Neuronal stem cell (in vitro differentiated cells): ENCODE measurements at regions not wholly inside any gene's neighbourhood (a gene's known extent, or its start where the extent isn't known, plus 50 kb on each side); places are given as distances from the start of the nearest gene placed in this dataset.

Experiments
- DNase-seq: peaks from one replicate; pipeline ENCODE4 v3.0.0-alpha.2; 2013; ENCODE audit warnings: low spot score
- H2AFZ ChIP-seq: one replicate; pipeline ENCODE4 v1.6.1; 2013; ENCODE audit warnings: mild to moderate bottlenecking, low read length, inconsistent platforms
- H2AK5ac ChIP-seq: 2 replicates; pipeline ENCODE4 v1.6.1; 2013; ENCODE audit warnings: low read depth, mild to moderate bottlenecking, inconsistent platforms, low read length, moderate library complexity, mixed read lengths
- H2BK120ac ChIP-seq: 2 replicates; pipeline ENCODE4 v1.6.1; 2013; ENCODE audit warnings: low read depth, mild to moderate bottlenecking, inconsistent platforms, low read length, moderate library complexity, mixed read lengths
- H2BK12ac ChIP-seq: one replicate; pipeline ENCODE4 v1.6.1; 2013; ENCODE audit warnings: low read length, inconsistent platforms
- H2BK15ac ChIP-seq: 2 replicates; pipeline ENCODE4 v1.6.1; 2013; ENCODE audit warnings: mild to moderate bottlenecking, low read length, inconsistent platforms, mixed read lengths
- H2BK5ac ChIP-seq: one replicate; pipeline ENCODE4 v1.6.1; 2013; ENCODE audit warnings: inconsistent platforms, mild to moderate bottlenecking, low read length, moderate library complexity
- H3K14ac ChIP-seq: one replicate; pipeline ENCODE4 v1.6.1; 2013; ENCODE audit warnings: low read length, inconsistent platforms
- H3K18ac ChIP-seq: 2 replicates; pipeline ENCODE4 v1.6.1; 2013; ENCODE audit warnings: low read length, inconsistent platforms
- H3K23ac ChIP-seq: 2 replicates; pipeline ENCODE4 v1.6.1; 2013; ENCODE audit warnings: low read depth, mild to moderate bottlenecking, mixed read lengths, low read length, inconsistent platforms; ENCODE audit not compliant: poor library complexity
- H3K27ac ChIP-seq: replicated peaks from 3 replicates; pipeline ENCODE4 v1.5.1; 2013; ENCODE audit warnings: low read length, inconsistent platforms
- H3K27me3 ChIP-seq, 3 experiments: 2 replicates each; pipeline ENCODE4 v1.6.1; 2013; ENCODE audit warnings: low read length in 3 of 3, mild to moderate bottlenecking in 2 of 3, inconsistent platforms in 1 of 3, low read depth in 1 of 3, mixed read lengths in 1 of 3, moderate library complexity in 1 of 3; ENCODE audit not compliant: control insufficient read depth in 3 of 3, insufficient read depth in 3 of 3
- H3K36me3 ChIP-seq, 2 donors: replicated peaks in 1 of 2; 2 replicates each; pipeline ENCODE4 v1.6.1; 2013; ENCODE audit warnings: low read length in 2 of 2; ENCODE audit not compliant: control insufficient read depth in 2 of 2, insufficient read depth in 2 of 2
- H3K4ac ChIP-seq: 2 replicates; pipeline ENCODE4 v1.6.1; 2013; ENCODE audit warnings: inconsistent platforms, mild to moderate bottlenecking, low read length, moderate library complexity
- H3K4me1 ChIP-seq, 2 donors: 1 replicate in 1 of 2; 2 replicates in 1 of 2; pipeline ENCODE4 v1.6.1; 2013; ENCODE audit warnings: low read length in 2 of 2, low read depth in 1 of 2; ENCODE audit not compliant: control insufficient read depth in 2 of 2, insufficient read depth in 1 of 2
- H3K4me2 ChIP-seq: one replicate; pipeline ENCODE4 v1.6.1; 2013; ENCODE audit warnings: mild to moderate bottlenecking, low read length, inconsistent platforms; ENCODE audit not compliant: insufficient read depth, poor library complexity, severe bottlenecking
- H3K4me3 ChIP-seq, 2 donors: 2 replicates each; pipeline ENCODE4 v1.5.1; 2013; ENCODE audit warnings: low read length in 2 of 2, mild to moderate bottlenecking in 2 of 2, inconsistent platforms in 1 of 2, moderate library complexity in 1 of 2
- H3K79me1 ChIP-seq: one replicate; pipeline ENCODE4 v1.6.1; 2013; ENCODE audit warnings: low read depth, mild to moderate bottlenecking, inconsistent platforms, low read length, moderate library complexity
- H3K9ac ChIP-seq: one replicate; pipeline ENCODE4 v1.6.1; 2013; ENCODE audit warnings: mild to moderate bottlenecking, low read depth, low read length, inconsistent platforms; ENCODE audit not compliant: poor library complexity
- H3K9me3 ChIP-seq, 2 donors: replicated peaks in 1 of 2; 2 replicates each; pipeline versions ENCODE3 to v1.6.1; 2013; ENCODE audit warnings: low read length in 2 of 2, mild to moderate bottlenecking in 2 of 2, inconsistent platforms in 1 of 2, low read depth in 1 of 2, mixed read lengths in 1 of 2, moderate library complexity in 1 of 2; ENCODE audit not compliant: control insufficient read depth in 2 of 2, insufficient read depth in 1 of 2
- H4K8ac ChIP-seq: one replicate; pipeline ENCODE4 v1.6.1; 2013; ENCODE audit warnings: low read depth, mild to moderate bottlenecking, inconsistent platforms, low read length, moderate library complexity
- H4K91ac ChIP-seq: one replicate; pipeline ENCODE4 v1.6.1; 2013; ENCODE audit warnings: low read length, low read depth, mild to moderate bottlenecking, inconsistent platforms; ENCODE audit not compliant: poor library complexity
- WGBS, 2 donors: extraction: QIAGEN DNeasy Blood & Tissue Kit; methylation state at CpG; one replicate each; pipeline ENCODE4 v1.1.7; 2013; ENCODE audit warnings: missing lambda C conversion rate in 2 of 2, mixed read lengths in 1 of 2; ENCODE audit not compliant: insufficient read length in 2 of 2, insufficient replicate concordance in 1 of 2; ENCODE audit errors: extremely low coverage in 2 of 2; 5-methylcytosine and 5-hydroxymethylcytosine counted together

GRCh38 chr2:6228251-6228650 lies 536.1 kb downstream of the SOX11 start:
- Histone ChIP-seq H3K18ac (no peak overlapping the region), H2AFZ (no peak overlapping the region), H3K14ac (no peak overlapping the region), H2BK5ac (no peak overlapping the region), H3K36me3 (no peaks in the 10 kb centered on the region), H3K27me3 (no peaks in the 10 kb centered on the region), H3K79me1 (no peaks in the 10 kb centered on the region), H2BK120ac (no peak overlapping the region), H3K4me3 (no peak overlapping the region), H3K4ac (no peak overlapping the region), H4K91ac (no peak overlapping the region), H3K9me3 (no peaks in the 10 kb centered on the region), H3K23ac (no peak overlapping the region), H2BK15ac (no peak overlapping the region), H4K8ac (no peak overlapping the region), H3K9ac (no peak overlapping the region), H3K4me2 (no peak overlapping the region), H3K27ac (no peak overlapping the region), H2AK5ac (no peak overlapping the region), H3K4me1 (peaks cover 1 to 3% of the 10 kb centered on the region in 2 donors), H2BK12ac (no peak overlapping the region)
- no peak for DNase-seq
- WGBS, 2 donors, result no CpG with 5 or more reads among the region's 2 CpGs

- DNase-seq, result no peak
- no peaks in the 10 kb centered on the region for H3K27me3 ChIP-seq
- no peak overlapping the region for H3K4me3 ChIP-seq
- H3K4me2 ChIP-seq, result no peak overlapping the region
- no peak overlapping the region for H2AK5ac ChIP-seq
- no peak overlapping the region for H3K4ac ChIP-seq
- peaks cover 0 to 7% of the 10 kb centered on the region in 2 donors for H3K4me1 ChIP-seq
- no peak overlapping the region for H2BK12ac ChIP-seq
- no peak overlapping the region for H4K91ac ChIP-seq
- no peaks in the 10 kb centered on the region for H3K36me3 ChIP-seq
- no peak overlapping the region for H2BK15ac ChIP-seq
- no CpG with 5 or more reads among the region's 5 CpGs for WGBS, 2 donors
- no peak overlapping the region for H3K18ac ChIP-seq
- H3K23ac ChIP-seq, result no peak overlapping the region
- H3K79me1 ChIP-seq, result no peaks in the 10 kb centered on the region
- H2AFZ ChIP-seq, result no peak overlapping the region
- no peak overlapping the region for H3K27ac ChIP-seq
- no peak overlapping the region for H2BK5ac ChIP-seq
- H3K9ac ChIP-seq, result no peak overlapping the region
- no peak overlapping the region for H4K8ac ChIP-seq
- H3K14ac ChIP-seq, result no peak overlapping the region
- no peaks in the 10 kb centered on the region for H3K9me3 ChIP-seq
- no peak overlapping the region for H2BK120ac ChIP-seq
Measured at GRCh38 chr2:6231166-6231565, 539.0 kb downstream of the SOX11 start.

- Histone ChIP-seq H3K27ac (no peak overlapping the region), H3K36me3 (no peaks in the 10 kb centered on the region), H2BK15ac (no peak overlapping the region), H2BK5ac (no peak overlapping the region), H3K23ac (no peak overlapping the region), H3K4ac (no peak overlapping the region), H3K9me3 (peaks cover 0 to 10% of the 10 kb centered on the region in 2 donors), H3K18ac (no peak overlapping the region), H3K14ac (no peak overlapping the region), H3K27me3 (no peaks in the 10 kb centered on the region), H2AFZ (no peak overlapping the region), H3K4me2 (no peak overlapping the region), H3K79me1 (no peaks in the 10 kb centered on the region), H4K91ac (no peak overlapping the region), H2AK5ac (no peak overlapping the region), H3K9ac (no peak overlapping the region), H2BK12ac (no peak overlapping the region), H3K4me3 (no peak overlapping the region), H4K8ac (no peak overlapping the region), H2BK120ac (no peak overlapping the region), H3K4me1 (peaks cover 0 to 8% of the 10 kb centered on the region in 2 donors)
- WGBS, 2 donors, result no CpG with 5 or more reads among the region's 4 CpGs
- DNase-seq, result no peak
Measured at GRCh38 chr2:6233993-6234392, 541.8 kb downstream of the SOX11 start.

- WGBS, 2 donors, result no CpG with 5 or more reads among the region's 3 CpGs
- Histone ChIP-seq H3K4ac (no peak overlapping the region), H3K79me1 (no peaks in the 10 kb centered on the region), H3K14ac (no peak overlapping the region), H4K91ac (no peak overlapping the region), H3K9me3 (peaks cover 0 to 10% of the 10 kb centered on the region in 2 donors), H2AFZ (peak overlapping the region; percentile 38), H2AK5ac (no peak overlapping the region), H3K27ac (no peak overlapping the region), H3K23ac (no peak overlapping the region), H3K4me3 (no peak overlapping the region), H2BK120ac (no peak overlapping the region), H3K4me1 (peaks cover 0 to 8% of the 10 kb centered on the region in 2 donors), H3K27me3 (no peaks in the 10 kb centered on the region), H2BK12ac (no peak overlapping the region), H3K4me2 (no peak overlapping the region), H2BK5ac (no peak overlapping the region), H3K18ac (no peak overlapping the region), H4K8ac (no peak overlapping the region), H2BK15ac (no peak overlapping the region), H3K36me3 (no peaks in the 10 kb centered on the region), H3K9ac (no peak overlapping the region)
- DNase-seq, result no peak
Measured at GRCh38 chr2:6234702-6235101, 542.5 kb downstream of the SOX11 start.
